Muscle of leg (tissue), 3 donors: ENCODE measurements at regions not wholly inside any gene's neighbourhood (a gene's known extent, or its start where the extent isn't known, plus 50 kb on each side); places are given as distances from the start of the nearest gene placed in this dataset.

Experiments used
- DNase-seq: peaks from one replicate; pipeline ENCODE4 v3.0.0; 2013
- H3K27ac ChIP-seq: one replicate; pipeline ENCODE4 v1.5.1; 2013; ENCODE audit warnings: mild to moderate bottlenecking, low read length, control low read depth
- H3K27me3 ChIP-seq: one replicate; pipeline ENCODE4 v1.6.1; 2013; ENCODE audit warnings: low read length; ENCODE audit not compliant: control insufficient read depth, insufficient read depth
- H3K36me3 ChIP-seq: one replicate; pipeline ENCODE4 v1.6.1; 2013; ENCODE audit warnings: low read length; ENCODE audit not compliant: control insufficient read depth, insufficient read depth
- H3K4me1 ChIP-seq: one replicate; pipeline ENCODE4 v1.6.1; 2013; ENCODE audit warnings: low read length; ENCODE audit not compliant: control insufficient read depth, insufficient read depth
- H3K4me3 ChIP-seq: one replicate; pipeline ENCODE4 v1.5.1; 2013; ENCODE audit warnings: low read length, control low read depth
- H3K9me3 ChIP-seq: replicated peaks from 2 replicates; pipeline ENCODE4 v1.6.1; 2013; ENCODE audit warnings: low read depth, low read length; ENCODE audit not compliant: control insufficient read depth
- WGBS: methylation state at CpG from one replicate; pipeline ENCODE4 v1.1.5; 2013; ENCODE audit warnings: missing lambda C conversion rate; ENCODE audit not compliant: insufficient coverage; 5-methylcytosine and 5-hydroxymethylcytosine counted together

DNA sequence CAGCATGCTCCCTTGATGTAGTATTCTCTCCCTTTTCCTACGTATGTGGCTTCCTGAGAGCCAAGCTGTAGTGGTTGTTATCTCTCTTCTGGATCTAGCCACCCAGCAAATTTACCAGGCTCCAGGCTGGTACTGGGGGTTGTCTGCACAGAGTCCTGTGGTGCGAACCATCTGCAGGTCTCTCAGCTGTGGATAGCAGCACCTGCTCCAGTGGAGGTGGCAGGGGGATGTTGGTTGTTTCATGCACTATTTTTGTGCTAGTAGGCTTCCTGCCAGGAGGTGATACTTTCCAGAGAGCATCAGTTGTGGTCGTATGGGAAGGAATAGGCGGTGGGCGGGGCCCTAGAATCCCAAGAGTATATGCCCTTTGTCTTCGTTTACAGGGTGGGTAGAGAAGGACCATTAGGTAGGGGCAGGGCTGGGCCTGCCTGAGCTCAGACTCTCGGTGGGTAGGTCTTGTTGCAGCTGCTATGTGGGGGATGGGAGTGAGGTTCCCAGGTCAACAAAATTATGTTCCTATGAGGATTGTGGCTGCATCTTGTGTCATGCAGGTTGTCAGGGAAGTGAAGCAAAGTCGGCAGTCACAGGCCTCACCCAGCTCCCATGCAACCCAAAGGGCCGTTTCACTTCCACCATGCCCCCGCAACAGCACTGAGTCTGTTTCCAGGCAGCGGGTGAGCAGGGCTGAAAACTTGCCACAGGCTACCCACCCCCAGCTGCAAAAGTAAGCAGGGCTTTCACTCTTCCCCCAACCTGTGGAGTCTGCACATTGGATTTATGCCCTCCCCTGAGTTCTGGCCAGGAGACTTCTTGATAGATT, 1139.5 kb downstream of the BCL11A start:
- Histone ChIP-seq H3K9me3 (peaks cover 8% of the 10 kb centered on the region), H3K4me1 (no peaks in the 10 kb centered on the region), H3K27me3 (no peaks in the 10 kb centered on the region), H3K27ac (no peak overlapping the region), H3K36me3 (no peaks in the 10 kb centered on the region), H3K4me3 (no peak overlapping the region)
- WGBS, result 76% methylated on average over 10 of the region's 11 CpGs
- DNase-seq, result no peak

DNA sequence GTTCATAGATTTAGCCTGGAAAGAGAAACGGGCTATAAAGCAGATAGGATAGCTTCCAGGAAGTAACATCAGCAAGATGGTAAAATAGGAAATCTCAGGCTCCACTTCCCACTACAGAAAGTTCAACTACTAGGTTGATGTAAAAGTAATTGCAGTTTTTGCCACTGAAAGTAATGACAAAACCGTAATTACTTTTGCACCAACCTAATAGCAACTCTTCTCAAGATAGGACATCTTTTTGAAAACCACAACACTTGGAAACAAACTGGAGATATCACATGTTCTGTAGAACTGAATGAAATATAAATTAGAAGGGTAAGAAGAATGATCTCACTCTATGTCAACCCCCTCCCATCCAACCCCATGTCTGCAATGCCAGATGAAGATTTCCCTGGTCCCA, 1154.3 kb downstream of the BCL11A start:
- H3K9me3 ChIP-seq, result peaks cover 5% of the 10 kb centered on the region
- H3K4me1 ChIP-seq, result no peaks in the 10 kb centered on the region
- H3K27ac ChIP-seq, result no peak overlapping the region
- H3K4me3 ChIP-seq, result no peak overlapping the region
- no peaks in the 10 kb centered on the region for H3K27me3 ChIP-seq
- no CpG with 5 or more reads among the region's 2 CpGs for WGBS
- no peaks in the 10 kb centered on the region for H3K36me3 ChIP-seq
- no peak for DNase-seq

DNA sequence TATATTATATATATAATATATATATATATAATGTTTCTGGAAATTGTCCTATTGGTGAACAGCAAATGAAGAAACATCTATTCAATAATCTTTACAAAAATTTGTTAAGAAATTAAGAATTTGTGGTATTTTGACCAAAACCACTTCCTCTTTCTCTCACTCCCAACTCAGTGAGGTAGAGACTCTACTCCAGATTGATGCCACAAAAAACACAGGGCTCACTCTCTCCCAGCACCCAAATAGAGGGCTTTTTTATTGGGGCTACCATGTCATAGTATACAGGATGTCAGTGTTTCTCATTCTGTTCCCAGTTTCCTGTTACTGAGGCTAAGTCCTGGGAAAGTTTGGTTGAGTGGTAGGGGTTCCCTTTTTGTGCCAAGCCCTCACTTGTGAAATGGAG, 1155.4 kb downstream of the BCL11A start:
- Histone ChIP-seq H3K4me3 (no peak overlapping the region), H3K36me3 (no peaks in the 10 kb centered on the region), H3K4me1 (no peaks in the 10 kb centered on the region)

GRCh38 chr2:59395119-59395518, 1154.0 kb upstream of the FANCL start:
- Histone ChIP-seq H3K27me3 (no peaks in the 10 kb centered on the region), H3K9me3 (peaks cover 3% of the 10 kb centered on the region), H3K36me3 (no peaks in the 10 kb centered on the region), H3K27ac (no peak overlapping the region), H3K4me1 (no peaks in the 10 kb centered on the region), H3K4me3 (no peak overlapping the region)
- WGBS, result 100% methylated on average over 1 of the region's 4 CpGs
- no peak for DNase-seq

More for the DNA sequence above, 1155.4 kb downstream of the BCL11A start:
- Histone ChIP-seq H3K9me3 (peaks cover 5% of the 10 kb centered on the region), H3K27me3 (no peaks in the 10 kb centered on the region), H3K27ac (no peak overlapping the region)
- no peak for DNase-seq

DNA sequence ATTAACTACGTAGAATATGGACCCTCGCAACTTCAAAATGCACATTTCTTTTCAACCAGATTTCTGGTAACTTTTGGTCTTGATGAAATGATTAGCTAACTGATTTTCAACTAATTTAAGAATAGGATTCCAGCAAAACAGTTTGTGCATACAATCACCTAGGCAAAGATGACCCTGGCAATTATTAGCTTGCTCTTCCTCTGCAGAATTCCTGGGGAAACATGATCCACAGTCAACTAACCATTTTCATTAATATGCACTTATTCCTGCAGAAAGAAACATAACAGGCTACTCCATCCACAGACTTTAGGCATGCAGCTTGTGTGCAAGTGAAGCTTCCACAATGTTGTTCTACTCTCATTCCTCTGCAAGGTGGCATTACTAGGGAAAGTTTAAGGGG, 1150.8 kb upstream of the FANCL start:
- no peak for DNase-seq
- Histone ChIP-seq H3K27ac (no peak overlapping the region), H3K4me1 (no peaks in the 10 kb centered on the region), H3K36me3 (no peaks in the 10 kb centered on the region), H3K27me3 (no peaks in the 10 kb centered on the region), H3K9me3 (no peaks in the 10 kb centered on the region), H3K4me3 (no peak overlapping the region)
- WGBS, result no CpG with 5 or more reads among the region's 2 CpGs

DNA sequence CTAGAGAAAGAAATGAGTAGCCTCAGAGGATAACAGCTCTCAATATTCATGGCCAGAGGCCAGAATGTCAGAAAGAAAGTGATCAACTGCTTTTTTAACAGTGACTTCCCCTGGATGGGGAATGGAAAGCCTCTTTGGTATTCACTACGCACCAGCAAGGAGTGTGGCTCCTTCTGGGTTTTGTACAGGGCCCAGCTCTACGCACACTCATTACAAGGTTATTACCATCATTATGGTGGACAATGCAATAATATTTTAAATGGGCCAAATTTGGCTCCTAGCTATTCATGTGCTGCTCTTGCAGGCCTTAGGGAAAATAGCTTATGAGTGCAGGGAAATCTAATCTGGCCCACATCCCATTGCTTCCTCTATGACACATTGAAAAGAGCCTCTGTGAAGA, 1149.5 kb upstream of the FANCL start:
- H3K36me3 ChIP-seq, result no peaks in the 10 kb centered on the region
- no peaks in the 10 kb centered on the region for H3K4me1 ChIP-seq
- no peak overlapping the region for H3K4me3 ChIP-seq
- H3K9me3 ChIP-seq, result no peaks in the 10 kb centered on the region
- no peaks in the 10 kb centered on the region for H3K27me3 ChIP-seq
- no peak overlapping the region for H3K27ac ChIP-seq
- no CpG with 5 or more reads among the region's 2 CpGs for WGBS
- DNase-seq, result peak; percentile 1

GRCh38 chr2:59389240-59389639, 1148.1 kb upstream of the FANCL start:
- DNase-seq, result peak; percentile 6
- no peaks in the 10 kb centered on the region for H3K4me1 ChIP-seq
- 50% methylated on average over 1 of the region's 1 CpG for WGBS

DNA sequence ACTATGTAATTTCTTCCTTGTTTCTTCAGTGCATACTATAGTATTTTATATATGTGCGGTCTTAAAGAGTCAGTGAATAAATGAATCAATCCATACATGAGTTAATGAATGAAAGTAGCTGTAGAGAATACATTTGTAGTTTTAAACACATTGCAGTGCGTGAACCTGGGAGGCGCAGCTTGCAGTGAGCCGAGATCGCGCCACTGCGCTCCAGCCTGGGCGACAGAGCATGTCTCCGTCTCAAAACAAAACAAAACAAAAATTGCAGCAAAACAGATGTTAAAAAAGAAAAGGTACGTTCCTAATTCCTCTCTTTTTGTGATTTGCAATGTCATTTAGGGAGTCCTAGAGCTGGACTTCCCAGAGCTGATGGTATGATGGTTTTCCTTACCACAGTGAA, 1144.8 kb upstream of the FANCL start:
- 40% methylated on average over 1 of the region's 10 CpGs for WGBS
- no peaks in the 10 kb centered on the region for H3K36me3 ChIP-seq

More at GRCh38 chr2:59389240-59389639, 1148.1 kb upstream of the FANCL start:
- no peak overlapping the region for H3K4me3 ChIP-seq
- H3K36me3 ChIP-seq, result no peaks in the 10 kb centered on the region
- no peaks in the 10 kb centered on the region for H3K27me3 ChIP-seq
- H3K9me3 ChIP-seq, result no peaks in the 10 kb centered on the region
- no peak overlapping the region for H3K27ac ChIP-seq

GRCh38 chr2:59383473-59383872, 1142.3 kb upstream of the FANCL start:
- no peak for DNase-seq
- Histone ChIP-seq H3K27me3 (no peaks in the 10 kb centered on the region), H3K36me3 (no peaks in the 10 kb centered on the region), H3K4me3 (no peak overlapping the region), H3K9me3 (no peaks in the 10 kb centered on the region), H3K27ac (no peak overlapping the region), H3K4me1 (no peaks in the 10 kb centered on the region)
- no CpG with 5 or more reads among the region's 1 CpG for WGBS

More for the DNA sequence above, 1144.8 kb upstream of the FANCL start:
- H3K4me3 ChIP-seq, result no peak overlapping the region
- no peaks in the 10 kb centered on the region for H3K27me3 ChIP-seq
- H3K4me1 ChIP-seq, result no peaks in the 10 kb centered on the region
- no peaks in the 10 kb centered on the region for H3K9me3 ChIP-seq
- no peak for DNase-seq
- H3K27ac ChIP-seq, result no peak overlapping the region

DNA sequence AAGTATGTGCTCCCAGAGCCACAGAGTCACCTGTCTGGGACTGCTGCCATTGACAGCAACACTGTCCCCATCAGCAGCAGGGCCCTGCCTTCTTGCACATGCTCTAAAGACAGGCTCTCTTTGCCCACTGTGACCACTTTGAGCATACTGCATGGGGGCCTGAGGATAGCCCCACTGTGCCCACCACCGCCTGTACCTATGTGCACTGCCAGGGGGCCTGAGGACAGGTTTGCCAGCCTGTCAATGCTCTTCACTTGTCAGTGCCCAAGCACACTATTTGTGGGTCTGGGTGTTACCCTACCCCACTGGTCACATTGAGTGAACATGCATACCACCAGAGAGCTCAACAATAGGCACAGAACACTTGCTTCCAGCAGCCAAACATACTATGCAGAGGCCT, 1137.0 kb upstream of the FANCL start:
- Histone ChIP-seq H3K36me3 (no peaks in the 10 kb centered on the region), H3K27me3 (no peaks in the 10 kb centered on the region), H3K27ac (no peak overlapping the region), H3K9me3 (peaks cover 4% of the 10 kb centered on the region), H3K4me1 (no peaks in the 10 kb centered on the region), H3K4me3 (no peak overlapping the region)
- 100% methylated on average over 1 of the region's 1 CpG for WGBS
- no peak for DNase-seq

- no peaks in the 10 kb centered on the region for H3K4me1 ChIP-seq
- H3K27ac ChIP-seq, result no peak overlapping the region
- H3K27me3 ChIP-seq, result no peaks in the 10 kb centered on the region
- DNase-seq, result no peak
- no peak overlapping the region for H3K4me3 ChIP-seq
- no peaks in the 10 kb centered on the region for H3K9me3 ChIP-seq
- no peaks in the 10 kb centered on the region for H3K36me3 ChIP-seq
These were observed 1125.2 kb upstream of the FANCL start for GRCh38 chr2:59366288-59366687.
